ENCODE measurements at regions not wholly inside any gene's neighbourhood (a gene's known extent, or its start where the extent isn't known, plus 50 kb on each side); places are given as distances from the start of the nearest gene placed in this dataset.

DNA sequence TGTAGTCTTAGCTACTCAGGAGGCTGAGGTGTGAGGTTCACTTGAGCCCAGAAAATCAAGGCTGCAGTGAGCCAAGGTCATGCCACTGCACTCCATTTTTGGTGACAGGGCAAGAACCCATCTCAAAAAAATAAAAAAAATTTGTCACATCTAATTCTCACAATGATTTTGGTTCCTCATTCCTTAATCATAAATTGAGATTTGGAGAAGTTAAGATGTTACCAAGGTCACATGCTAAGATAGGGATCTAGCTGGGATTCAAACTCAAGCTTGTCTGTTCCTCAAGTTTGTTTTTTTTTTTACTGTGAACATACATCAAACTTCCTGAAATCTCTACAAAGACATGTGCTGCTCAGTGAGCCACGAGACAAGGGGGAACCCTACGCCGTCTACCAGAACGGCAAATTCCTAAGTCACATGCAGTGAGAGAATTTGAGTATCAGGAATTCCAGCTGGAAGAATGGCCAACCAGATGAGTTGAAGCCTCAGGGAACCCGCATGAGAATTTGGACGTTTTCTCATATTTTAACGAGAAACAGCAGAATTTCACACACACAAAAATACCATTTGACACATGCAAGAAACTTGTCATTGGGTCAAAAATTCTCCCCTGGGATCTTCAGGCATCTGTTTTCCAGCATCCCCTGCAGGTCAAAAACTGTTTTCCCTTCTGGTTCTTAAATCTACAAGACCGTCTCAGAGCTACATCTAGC lies 414.1 kb upstream of the GOT2 start:
- Histone ChIP-seq H3K9me3 (ENCODE audit: control insufficient read depth in 2 of 3, insufficient read depth in 1 of 3, low read length in 3 of 3) (no peaks in the 10 kb centered on the region), H3K36me3 (ENCODE audit: control insufficient read depth in 2 of 3, insufficient read depth in 3 of 3, low read length in 3 of 3) (no peaks in the 10 kb centered on the region), H3K9ac (ENCODE audit: low read length in 3 of 3) (no peak overlapping the region), H3K4me1 (ENCODE audit: control insufficient read depth in 2 of 3, insufficient read depth in 2 of 3, low read depth in 1 of 3, low read length in 3 of 3) (no peaks in the 10 kb centered on the region), H3K27me3 (ENCODE audit: control insufficient read depth, insufficient read depth, low read length) (no peaks in the 10 kb centered on the region), H3K4me3 (ENCODE audit: low read length in 3 of 3) (no peak overlapping the region), H3K27ac (ENCODE audit: low read depth in 2 of 2, low read length in 2 of 2) (no peak overlapping the region)
- no peak for TF ChIP-seq CTCF (IDR thresholded peaks at IDR 0.05; ENCODE audit: borderline replicate concordance, extremely low read depth, insufficient read depth)
- intact Hi-C loops (cut with DNase I) = no loop called here
- DNase-seq = no peak
- FAIRE-seq = no peak

- H3K4me1 ChIP-seq (ENCODE audit: control insufficient read depth in 2 of 3, insufficient read depth in 2 of 3, low read depth in 1 of 3, low read length in 3 of 3) = no peaks in the 10 kb centered on the region
- no peaks in the 10 kb centered on the region for H3K27me3 ChIP-seq (ENCODE audit: control insufficient read depth, insufficient read depth, low read length)
- no peak overlapping the region for H3K9ac ChIP-seq (ENCODE audit: low read length in 3 of 3)
- DNase-seq = no peak
- H3K9me3 ChIP-seq (ENCODE audit: control insufficient read depth in 2 of 3, insufficient read depth in 1 of 3, low read length in 3 of 3) = no peaks in the 10 kb centered on the region
- no peak overlapping the region for H3K4me3 ChIP-seq (ENCODE audit: low read length in 3 of 3)
- TF ChIP-seq CTCF (IDR thresholded peaks at IDR 0.05; ENCODE audit: borderline replicate concordance, extremely low read depth, insufficient read depth) = no peak
- no peak for FAIRE-seq
- intact Hi-C loops (cut with DNase I) = no loop called here
- no peaks in the 10 kb centered on the region for H3K36me3 ChIP-seq (ENCODE audit: control insufficient read depth in 2 of 3, insufficient read depth in 3 of 3, low read length in 3 of 3)
- H3K27ac ChIP-seq (ENCODE audit: low read depth in 2 of 2, low read length in 2 of 2) = no peak overlapping the region
Observed at GRCh38 chr16:59146140-59146539, 412.0 kb upstream of the GOT2 start.

DNA sequence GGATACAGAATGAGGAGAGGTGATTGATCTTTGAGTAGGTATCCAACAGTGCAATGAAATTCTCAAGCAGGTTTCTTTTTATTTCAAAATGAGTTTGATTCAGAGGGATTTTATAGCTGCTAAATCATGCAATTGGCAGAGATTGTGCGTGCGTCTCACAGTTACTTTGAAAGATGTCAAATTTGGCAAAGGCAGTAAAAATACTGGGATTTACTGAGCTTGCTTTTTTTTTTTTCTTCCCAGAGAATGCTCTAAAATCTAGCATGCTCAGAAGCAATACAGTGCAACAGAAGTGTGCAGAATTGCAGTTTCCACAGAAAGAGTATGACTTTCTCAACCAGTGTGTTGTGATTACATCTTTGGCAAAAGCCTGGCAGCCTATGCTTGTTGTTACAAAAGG lies 410.7 kb upstream of the GOT2 start:
- TF ChIP-seq CTCF (IDR thresholded peaks at IDR 0.05; ENCODE audit: borderline replicate concordance, extremely low read depth, insufficient read depth) = no peak
- H3K9ac ChIP-seq (ENCODE audit: low read length in 3 of 3) = no peak overlapping the region
- H3K9me3 ChIP-seq (ENCODE audit: control insufficient read depth in 2 of 3, insufficient read depth in 1 of 3, low read length in 3 of 3) = no peaks in the 10 kb centered on the region
- DNase-seq = peak in 1 of 5 donors; percentile 7
- H3K4me3 ChIP-seq (ENCODE audit: low read length in 3 of 3) = no peak overlapping the region
- no peaks in the 10 kb centered on the region for H3K27me3 ChIP-seq (ENCODE audit: control insufficient read depth, insufficient read depth, low read length)
- H3K36me3 ChIP-seq (ENCODE audit: control insufficient read depth in 2 of 3, insufficient read depth in 3 of 3, low read length in 3 of 3) = no peaks in the 10 kb centered on the region
- no peak overlapping the region for H3K27ac ChIP-seq (ENCODE audit: low read depth in 2 of 2, low read length in 2 of 2)
- FAIRE-seq = no peak
- intact Hi-C loops (cut with DNase I) = no loop called here
- H3K4me1 ChIP-seq (ENCODE audit: control insufficient read depth in 2 of 3, insufficient read depth in 2 of 3, low read depth in 1 of 3, low read length in 3 of 3) = no peaks in the 10 kb centered on the region

- Histone ChIP-seq H3K9me3 (ENCODE audit: control insufficient read depth in 2 of 3, insufficient read depth in 1 of 3, low read length in 3 of 3) (no peaks in the 10 kb centered on the region), H3K27me3 (ENCODE audit: control insufficient read depth, insufficient read depth, low read length) (no peaks in the 10 kb centered on the region), H3K9ac (ENCODE audit: low read length in 3 of 3) (no peak overlapping the region), H3K27ac (ENCODE audit: low read depth in 2 of 2, low read length in 2 of 2) (no peak overlapping the region), H3K4me1 (ENCODE audit: control insufficient read depth in 2 of 3, insufficient read depth in 2 of 3, low read depth in 1 of 3, low read length in 3 of 3) (no peaks in the 10 kb centered on the region), H3K36me3 (ENCODE audit: control insufficient read depth in 2 of 3, insufficient read depth in 3 of 3, low read length in 3 of 3) (no peaks in the 10 kb centered on the region), H3K4me3 (ENCODE audit: low read length in 3 of 3) (no peak overlapping the region)
- FAIRE-seq (no peak), DNase-seq (no peak)
- TF ChIP-seq CTCF (IDR thresholded peaks at IDR 0.05; ENCODE audit: borderline replicate concordance, extremely low read depth, insufficient read depth) = no peak
- intact Hi-C loops (cut with DNase I) = no loop called here
Observed at GRCh38 chr16:59144326-59144725, 410.2 kb upstream of the GOT2 start.

All from kidney (tissue), 13 donors.